Osteoblast (primary cell): ENCODE measurements at regions not wholly inside any gene's neighbourhood (a gene's known extent, or its start where the extent isn't known, plus 50 kb on each side); places are given as distances from the start of the nearest gene placed in this dataset.

Experiments
- DNase-seq: peaks from one replicate; pipeline ENCODE4 v3.0.0; 2011; ENCODE audit warnings: low spot score, mixed read lengths; ENCODE audit not compliant: insufficient read length; ENCODE audit errors: missing footprints
- H2AFZ ChIP-seq: 2 replicates; pipeline ENCODE4 v1.6.0; 2011; ENCODE audit warnings: mild to moderate bottlenecking, low read length
- H3K27ac ChIP-seq: 2 replicates; pipeline ENCODE4 v1.5.1; 2011; ENCODE audit warnings: mild to moderate bottlenecking, low read depth, low read length, moderate library complexity
- H3K27me3 ChIP-seq: 2 replicates; pipeline ENCODE4 v1.6.0; 2012; ENCODE audit warnings: mild to moderate bottlenecking, control low read depth, inconsistent platforms, low read length, moderate library complexity; ENCODE audit not compliant: insufficient read depth
- H3K36me3 ChIP-seq: 2 replicates; pipeline ENCODE4 v1.5.1; 2011; ENCODE audit warnings: mild to moderate bottlenecking, low read length, control low read depth, moderate library complexity; ENCODE audit not compliant: insufficient read depth
- H3K4me1 ChIP-seq: 2 replicates; pipeline ENCODE4 v1.5.1; 2011; ENCODE audit warnings: mild to moderate bottlenecking, low read length, control low read depth, moderate library complexity; ENCODE audit not compliant: insufficient read depth
- H3K4me2 ChIP-seq: 2 replicates; pipeline ENCODE4 v1.6.0; 2011; ENCODE audit warnings: mild to moderate bottlenecking, low read length; ENCODE audit not compliant: insufficient read depth
- H3K4me3 ChIP-seq: fragments of 200-600 bp; sonication (generic); 3 replicates; pipeline ENCODE4 v1.5.1; 2012; ENCODE audit warnings: mild to moderate bottlenecking, low read length, inconsistent platforms; ENCODE audit not compliant: insufficient read depth
- H3K79me2 ChIP-seq: 2 replicates; pipeline ENCODE4 v1.6.0; 2012; ENCODE audit warnings: mild to moderate bottlenecking, low read length, control low read depth, inconsistent platforms; ENCODE audit not compliant: insufficient read depth
- H3K9me3 ChIP-seq: 2 replicates; pipeline ENCODE4 v1.5.1; 2011; ENCODE audit warnings: low read depth, low read length, control low read depth
- H4K20me1 ChIP-seq: 2 replicates; pipeline ENCODE4 v1.6.0; 2012; ENCODE audit warnings: mild to moderate bottlenecking, low read length, control low read depth; ENCODE audit not compliant: insufficient read depth
- TF ChIP-seq, protein P1 (sequence below): IDR thresholded peaks from 2 replicates; pipeline ENCODE4 v1.5.1; 2011; ENCODE audit warnings: mild to moderate bottlenecking, low read depth, low read length, moderate library complexity; ENCODE audit errors: extremely low read depth

DNA sequence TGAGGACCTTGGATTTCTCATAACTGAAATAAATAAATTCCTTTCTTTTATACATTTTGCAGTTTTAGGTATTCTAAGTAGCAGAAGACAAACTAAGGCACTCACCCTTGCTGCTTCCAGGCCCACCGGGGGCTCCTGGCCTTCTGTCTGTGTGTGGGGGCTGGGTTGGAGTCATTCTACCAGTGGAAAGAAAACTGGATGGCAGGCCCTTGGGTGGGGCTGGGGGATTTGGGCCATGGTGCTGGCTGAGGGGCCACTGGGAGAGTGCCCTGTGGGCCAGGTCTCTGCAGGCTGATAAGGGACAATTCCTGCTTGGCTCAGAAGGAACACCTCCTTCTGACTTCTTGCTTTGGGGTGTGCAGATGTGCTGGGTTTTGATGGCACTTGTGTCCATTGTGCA is 54.0 kb upstream of the CSF3R start:
- DNase-seq, result no peak

DNA sequence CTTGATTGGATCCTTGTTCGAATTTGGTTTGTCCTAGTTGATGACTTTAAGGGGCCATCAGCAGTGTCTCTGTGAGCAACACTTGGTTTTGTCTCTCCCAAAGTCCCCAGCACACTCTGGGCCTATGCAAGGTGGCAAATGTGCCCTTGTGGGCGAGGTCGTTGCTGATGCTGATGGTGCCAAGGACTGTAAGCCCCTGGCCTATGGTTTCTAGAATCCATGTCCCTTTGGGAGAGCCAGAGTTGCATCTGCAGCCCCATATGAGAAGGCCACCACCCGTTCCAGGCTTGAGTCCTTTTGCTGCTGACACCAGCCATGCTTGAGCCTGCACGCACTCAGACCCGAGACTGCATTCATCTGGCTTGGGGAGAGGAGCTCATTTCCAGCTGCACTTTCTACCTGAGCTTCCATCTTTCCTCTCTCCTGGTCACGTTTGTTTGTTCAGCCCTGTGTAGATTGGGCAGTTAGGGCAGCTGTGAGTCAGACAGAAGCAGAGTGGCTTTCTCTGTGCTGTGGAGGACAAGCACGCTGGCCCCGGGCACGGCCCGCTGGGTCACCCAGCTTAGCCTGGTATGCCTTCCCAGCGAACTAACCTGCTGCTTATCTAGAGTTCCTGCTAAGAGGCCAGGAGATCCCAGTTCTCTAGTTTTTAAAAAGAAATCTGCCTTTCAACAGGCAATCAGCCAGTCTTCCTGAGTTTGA is 52.1 kb upstream of the CSF3R start:
- Histone ChIP-seq H3K9me3 (no peaks in the 10 kb centered on the region), H3K4me1 (no peaks in the 10 kb centered on the region), H4K20me1 (no peaks in the 10 kb centered on the region), H3K27ac (no peak overlapping the region), H3K4me3 (no peak overlapping the region), H3K79me2 (no peaks in the 10 kb centered on the region), H3K36me3 (no peaks in the 10 kb centered on the region), H3K4me2 (no peak overlapping the region), H3K27me3 (no peaks in the 10 kb centered on the region), H2AFZ (no peak overlapping the region)
- TF ChIP-seq, protein P1, sequence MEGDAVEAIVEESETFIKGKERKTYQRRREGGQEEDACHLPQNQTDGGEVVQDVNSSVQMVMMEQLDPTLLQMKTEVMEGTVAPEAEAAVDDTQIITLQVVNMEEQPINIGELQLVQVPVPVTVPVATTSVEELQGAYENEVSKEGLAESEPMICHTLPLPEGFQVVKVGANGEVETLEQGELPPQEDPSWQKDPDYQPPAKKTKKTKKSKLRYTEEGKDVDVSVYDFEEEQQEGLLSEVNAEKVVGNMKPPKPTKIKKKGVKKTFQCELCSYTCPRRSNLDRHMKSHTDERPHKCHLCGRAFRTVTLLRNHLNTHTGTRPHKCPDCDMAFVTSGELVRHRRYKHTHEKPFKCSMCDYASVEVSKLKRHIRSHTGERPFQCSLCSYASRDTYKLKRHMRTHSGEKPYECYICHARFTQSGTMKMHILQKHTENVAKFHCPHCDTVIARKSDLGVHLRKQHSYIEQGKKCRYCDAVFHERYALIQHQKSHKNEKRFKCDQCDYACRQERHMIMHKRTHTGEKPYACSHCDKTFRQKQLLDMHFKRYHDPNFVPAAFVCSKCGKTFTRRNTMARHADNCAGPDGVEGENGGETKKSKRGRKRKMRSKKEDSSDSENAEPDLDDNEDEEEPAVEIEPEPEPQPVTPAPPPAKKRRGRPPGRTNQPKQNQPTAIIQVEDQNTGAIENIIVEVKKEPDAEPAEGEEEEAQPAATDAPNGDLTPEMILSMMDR, result no peak
- no peak for DNase-seq

More for the DNA sequence above, 54.0 kb upstream of the CSF3R start:
- no peak overlapping the region for H3K27ac ChIP-seq
- no peak overlapping the region for H3K4me2 ChIP-seq
- no peaks in the 10 kb centered on the region for H3K9me3 ChIP-seq
- H3K4me1 ChIP-seq, result no peaks in the 10 kb centered on the region
- TF ChIP-seq, protein P1, result no peak
- H3K79me2 ChIP-seq, result no peaks in the 10 kb centered on the region
- no peaks in the 10 kb centered on the region for H3K36me3 ChIP-seq
- no peak overlapping the region for H3K4me3 ChIP-seq
- no peaks in the 10 kb centered on the region for H3K27me3 ChIP-seq
- H4K20me1 ChIP-seq, result no peaks in the 10 kb centered on the region
- no peak overlapping the region for H2AFZ ChIP-seq

DNA sequence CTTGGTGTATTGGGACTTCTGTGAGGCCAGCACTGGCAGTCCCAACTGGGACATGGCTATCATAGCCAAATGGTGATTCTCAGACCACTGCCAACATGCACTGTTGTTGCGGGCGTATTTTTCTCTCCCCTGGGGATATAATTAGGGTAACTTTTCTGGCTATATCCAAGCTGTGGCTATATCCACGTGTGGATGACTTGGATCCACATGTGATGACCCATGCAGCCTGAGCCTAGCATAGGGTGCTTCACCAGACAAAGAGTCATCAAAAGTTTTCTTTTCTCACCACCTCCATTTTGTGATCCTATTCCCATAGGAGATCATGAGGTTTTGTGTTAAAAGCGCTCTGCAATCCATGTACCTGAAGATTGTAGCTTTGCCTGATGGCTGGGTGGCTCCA is 51.2 kb upstream of the CSF3R start:
- no peaks in the 10 kb centered on the region for H3K79me2 ChIP-seq
- H3K27me3 ChIP-seq, result no peaks in the 10 kb centered on the region
- TF ChIP-seq, protein P1, result no peak
- H3K4me1 ChIP-seq, result no peaks in the 10 kb centered on the region
- no peaks in the 10 kb centered on the region for H3K36me3 ChIP-seq
- H3K27ac ChIP-seq, result no peak overlapping the region
- no peak overlapping the region for H2AFZ ChIP-seq
- H3K4me3 ChIP-seq, result no peak overlapping the region
- no peak for DNase-seq
- H4K20me1 ChIP-seq, result no peaks in the 10 kb centered on the region
- no peak overlapping the region for H3K4me2 ChIP-seq
- no peaks in the 10 kb centered on the region for H3K9me3 ChIP-seq

DNA sequence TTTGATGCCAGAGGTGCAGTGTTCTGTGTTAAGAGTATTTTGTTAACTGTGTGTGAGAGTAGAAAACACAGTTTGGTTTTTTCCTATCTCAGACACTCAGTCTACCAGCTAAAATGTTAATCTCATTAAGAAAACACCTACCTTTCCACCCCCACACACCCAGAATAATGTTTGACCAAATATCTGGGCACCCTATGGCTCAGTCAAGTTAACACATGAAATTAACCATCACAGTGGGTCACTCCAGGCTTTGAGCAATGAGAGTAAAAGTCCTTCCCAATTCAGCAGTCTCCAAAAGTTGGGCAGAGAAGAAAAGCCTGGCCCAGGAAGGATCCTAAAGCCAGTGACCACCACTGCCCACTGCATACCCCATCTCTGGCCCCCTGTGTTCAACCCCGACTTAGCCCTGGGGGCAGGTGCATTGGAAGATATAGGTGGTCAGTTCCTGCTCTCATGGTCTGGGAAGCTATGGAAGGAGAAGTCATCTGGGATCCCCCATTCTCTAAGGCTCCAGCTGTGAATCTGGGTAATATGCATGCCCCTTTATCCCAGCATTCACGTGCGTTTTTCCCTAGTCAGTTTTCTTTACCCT is 50.2 kb upstream of the CSF3R start:
- Histone ChIP-seq H3K4me1 (no peaks in the 10 kb centered on the region), H3K79me2 (no peaks in the 10 kb centered on the region), H3K27ac (no peak overlapping the region), H2AFZ (no peak overlapping the region), H3K4me3 (no peak overlapping the region), H3K4me2 (no peak overlapping the region), H3K9me3 (no peaks in the 10 kb centered on the region), H3K36me3 (no peaks in the 10 kb centered on the region), H4K20me1 (no peaks in the 10 kb centered on the region), H3K27me3 (no peaks in the 10 kb centered on the region)
- TF ChIP-seq, protein P1, result no peak
- no peak for DNase-seq
